ENCODE measurements at regions not wholly inside any gene's neighbourhood (a gene's known extent, or its start where the extent isn't known, plus 50 kb on each side); places are given as distances from the start of the nearest gene placed in this dataset.

- no peaks in the 10 kb centered on the region for H4K20me1 ChIP-seq (ENCODE audit: insufficient read depth)
- no peaks in the 10 kb centered on the region for H3K4me1 ChIP-seq (ENCODE audit: control insufficient read depth in 1 of 2, insufficient read depth in 2 of 2, low read length in 2 of 2)
- H3K36me3 ChIP-seq (ENCODE audit: control insufficient read depth in 1 of 2, insufficient read depth in 2 of 2, low read length in 2 of 2), result no peaks in the 10 kb centered on the region
- DNase-seq (ENCODE audit: low read depth, low spot score), result no peak
- peaks cover 0 to 4% of the 10 kb centered on the region in 2 experiments; a peak in 2 of 4 replicates for H3K9me3 ChIP-seq (ENCODE audit: control insufficient read depth in 1 of 2, insufficient read depth in 1 of 2, low read depth in 1 of 2, low read length in 2 of 2)
- POLR2A ChIA-PET, result no interaction called here
- no peaks in the 10 kb centered on the region for H3K27me3 ChIP-seq (ENCODE audit: insufficient read depth, low read length)
- no peak for ATAC-seq
- no peaks in the 10 kb centered on the region for H3K9me2 ChIP-seq (ENCODE audit: insufficient read depth)
- TF ChIP-seq MAX (IDR thresholded peaks at IDR 0.05), result no peak
- TF ChIP-seq, protein P1, sequence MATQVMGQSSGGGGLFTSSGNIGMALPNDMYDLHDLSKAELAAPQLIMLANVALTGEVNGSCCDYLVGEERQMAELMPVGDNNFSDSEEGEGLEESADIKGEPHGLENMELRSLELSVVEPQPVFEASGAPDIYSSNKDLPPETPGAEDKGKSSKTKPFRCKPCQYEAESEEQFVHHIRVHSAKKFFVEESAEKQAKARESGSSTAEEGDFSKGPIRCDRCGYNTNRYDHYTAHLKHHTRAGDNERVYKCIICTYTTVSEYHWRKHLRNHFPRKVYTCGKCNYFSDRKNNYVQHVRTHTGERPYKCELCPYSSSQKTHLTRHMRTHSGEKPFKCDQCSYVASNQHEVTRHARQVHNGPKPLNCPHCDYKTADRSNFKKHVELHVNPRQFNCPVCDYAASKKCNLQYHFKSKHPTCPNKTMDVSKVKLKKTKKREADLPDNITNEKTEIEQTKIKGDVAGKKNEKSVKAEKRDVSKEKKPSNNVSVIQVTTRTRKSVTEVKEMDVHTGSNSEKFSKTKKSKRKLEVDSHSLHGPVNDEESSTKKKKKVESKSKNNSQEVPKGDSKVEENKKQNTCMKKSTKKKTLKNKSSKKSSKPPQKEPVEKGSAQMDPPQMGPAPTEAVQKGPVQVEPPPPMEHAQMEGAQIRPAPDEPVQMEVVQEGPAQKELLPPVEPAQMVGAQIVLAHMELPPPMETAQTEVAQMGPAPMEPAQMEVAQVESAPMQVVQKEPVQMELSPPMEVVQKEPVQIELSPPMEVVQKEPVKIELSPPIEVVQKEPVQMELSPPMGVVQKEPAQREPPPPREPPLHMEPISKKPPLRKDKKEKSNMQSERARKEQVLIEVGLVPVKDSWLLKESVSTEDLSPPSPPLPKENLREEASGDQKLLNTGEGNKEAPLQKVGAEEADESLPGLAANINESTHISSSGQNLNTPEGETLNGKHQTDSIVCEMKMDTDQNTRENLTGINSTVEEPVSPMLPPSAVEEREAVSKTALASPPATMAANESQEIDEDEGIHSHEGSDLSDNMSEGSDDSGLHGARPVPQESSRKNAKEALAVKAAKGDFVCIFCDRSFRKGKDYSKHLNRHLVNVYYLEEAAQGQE (IDR thresholded peaks at IDR 0.05; ENCODE audit: low read depth), result no peak
- TF ChIP-seq CBX3 (IDR thresholded peaks at IDR 0.05; ENCODE audit: low read depth), result no peak
- TF ChIP-seq POLR2AphosphoS5 (IDR thresholded peaks at IDR 0.05; ENCODE audit: low read depth, low read length), result no peak
- no peak for TF ChIP-seq EGR1 (IDR thresholded peaks at IDR 0.05; ENCODE audit: low read depth)
- TF ChIP-seq ELF1 (IDR thresholded peaks at IDR 0.05; ENCODE audit: borderline replicate concordance, low read depth), result no peak
- no peak for TF ChIP-seq SP1 (IDR thresholded peaks at IDR 0.05; ENCODE audit: low read depth)
- TF ChIP-seq ZFX (IDR thresholded peaks at IDR 0.05), result no peak
- TF ChIP-seq, protein P2, sequence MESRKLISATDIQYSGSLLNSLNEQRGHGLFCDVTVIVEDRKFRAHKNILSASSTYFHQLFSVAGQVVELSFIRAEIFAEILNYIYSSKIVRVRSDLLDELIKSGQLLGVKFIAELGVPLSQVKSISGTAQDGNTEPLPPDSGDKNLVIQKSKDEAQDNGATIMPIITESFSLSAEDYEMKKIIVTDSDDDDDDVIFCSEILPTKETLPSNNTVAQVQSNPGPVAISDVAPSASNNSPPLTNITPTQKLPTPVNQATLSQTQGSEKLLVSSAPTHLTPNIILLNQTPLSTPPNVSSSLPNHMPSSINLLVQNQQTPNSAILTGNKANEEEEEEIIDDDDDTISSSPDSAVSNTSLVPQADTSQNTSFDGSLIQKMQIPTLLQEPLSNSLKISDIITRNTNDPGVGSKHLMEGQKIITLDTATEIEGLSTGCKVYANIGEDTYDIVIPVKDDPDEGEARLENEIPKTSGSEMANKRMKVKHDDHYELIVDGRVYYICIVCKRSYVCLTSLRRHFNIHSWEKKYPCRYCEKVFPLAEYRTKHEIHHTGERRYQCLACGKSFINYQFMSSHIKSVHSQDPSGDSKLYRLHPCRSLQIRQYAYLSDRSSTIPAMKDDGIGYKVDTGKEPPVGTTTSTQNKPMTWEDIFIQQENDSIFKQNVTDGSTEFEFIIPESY (IDR thresholded peaks at IDR 0.05; ENCODE audit: extremely low read depth, insufficient replicate concordance, low read length), result no peak
- no peak for TF ChIP-seq JUND (IDR thresholded peaks at IDR 0.05)
- TF ChIP-seq YY1 (IDR thresholded peaks at IDR 0.05; ENCODE audit: extremely low read depth, insufficient replicate concordance, low read depth, low read length), result no peak
- no peaks in the 10 kb centered on the region for H3K79me2 ChIP-seq (ENCODE audit: insufficient read depth, low read length)
- RAD21 ChIA-PET (ENCODE audit: low non-redundant PET in 1 of 2, low total read pairs in 2 of 2, uncharacterized antibody in 2 of 2, unreplicated experiment in 2 of 2), result no interaction called here
- intact Hi-C loops (cut with micrococcal nuclease), result no loop called here
- CTCF ChIA-PET, result no interaction called here
- no peak overlapping the region for H3K4me3 ChIP-seq (replicated peaks in 1 of 2; ENCODE audit: low read depth in 1 of 2, low read length in 2 of 2)
- no peak overlapping the region for H3K4me2 ChIP-seq (ENCODE audit: low read length)
- no peak overlapping the region for H2AFZ ChIP-seq (ENCODE audit: low read depth, low read length, poor library complexity, severe bottlenecking)
- no TSS peak for BruUV-seq (replicated peaks)
- no peak overlapping the region for H3K27ac ChIP-seq (ENCODE audit: low read depth, low read length)
- no peak overlapping the region for H3K9ac ChIP-seq (ENCODE audit: low read length)
These were observed 203.8 kb upstream of the TECRL start for GRCh38 chr4:64613046-64613445.

Measured in HCT116 (cell line).